WI38 (cell line): ENCODE measurements at regions not wholly inside any gene's neighbourhood (a gene's known extent, or its start where the extent isn't known, plus 50 kb on each side); places are given as distances from the start of the nearest gene placed in this dataset.

Source experiments
- H3K4me3 ChIP-seq: 2 replicates; pipeline ENCODE4 v1.5.1; 2011; ENCODE audit warnings: low read depth, mild to moderate bottlenecking, control low read depth, low read length
- TF ChIP-seq, protein P1 (sequence below): IDR thresholded peaks from 2 replicates; pipeline ENCODE4 v1.5.1; 2012; ENCODE audit warnings: low read depth, mild to moderate bottlenecking, control low read depth, low read length

DNA sequence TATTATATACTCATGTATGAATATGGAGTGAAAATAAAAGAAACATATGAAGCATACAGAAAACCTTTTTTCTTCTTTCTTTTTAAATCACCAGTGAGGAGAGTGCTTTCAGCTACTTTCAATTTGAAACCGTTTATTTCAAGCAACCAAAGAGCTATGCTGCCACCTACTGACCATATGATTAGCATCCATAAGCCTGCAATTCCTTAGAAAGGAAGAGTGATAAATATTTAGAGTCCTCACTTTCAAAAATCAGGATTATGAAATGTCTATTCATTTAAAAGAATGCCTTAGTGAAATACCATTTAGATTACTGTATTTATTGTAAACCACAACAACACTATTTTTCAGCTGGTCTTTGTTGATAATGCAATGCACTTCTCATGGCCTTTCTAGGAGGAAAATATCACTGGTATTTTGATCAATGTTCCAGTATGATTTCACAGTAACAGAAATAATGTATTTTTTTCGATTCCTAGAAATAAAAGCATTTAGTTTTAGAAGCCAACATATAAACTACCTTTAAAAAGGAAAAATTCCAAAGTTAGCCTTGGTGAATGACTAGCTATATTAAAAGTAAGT lies 667.6 kb downstream of the PCDH18 start:
- TF ChIP-seq, protein P1, sequence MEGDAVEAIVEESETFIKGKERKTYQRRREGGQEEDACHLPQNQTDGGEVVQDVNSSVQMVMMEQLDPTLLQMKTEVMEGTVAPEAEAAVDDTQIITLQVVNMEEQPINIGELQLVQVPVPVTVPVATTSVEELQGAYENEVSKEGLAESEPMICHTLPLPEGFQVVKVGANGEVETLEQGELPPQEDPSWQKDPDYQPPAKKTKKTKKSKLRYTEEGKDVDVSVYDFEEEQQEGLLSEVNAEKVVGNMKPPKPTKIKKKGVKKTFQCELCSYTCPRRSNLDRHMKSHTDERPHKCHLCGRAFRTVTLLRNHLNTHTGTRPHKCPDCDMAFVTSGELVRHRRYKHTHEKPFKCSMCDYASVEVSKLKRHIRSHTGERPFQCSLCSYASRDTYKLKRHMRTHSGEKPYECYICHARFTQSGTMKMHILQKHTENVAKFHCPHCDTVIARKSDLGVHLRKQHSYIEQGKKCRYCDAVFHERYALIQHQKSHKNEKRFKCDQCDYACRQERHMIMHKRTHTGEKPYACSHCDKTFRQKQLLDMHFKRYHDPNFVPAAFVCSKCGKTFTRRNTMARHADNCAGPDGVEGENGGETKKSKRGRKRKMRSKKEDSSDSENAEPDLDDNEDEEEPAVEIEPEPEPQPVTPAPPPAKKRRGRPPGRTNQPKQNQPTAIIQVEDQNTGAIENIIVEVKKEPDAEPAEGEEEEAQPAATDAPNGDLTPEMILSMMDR: peak; percentile 45
- H3K4me3 ChIP-seq: no peak overlapping the region

GRCh38 chr4:136863756-136864155 lies 668.5 kb downstream of the PCDH18 start:
- TF ChIP-seq, protein P1: no peak
- H3K4me3 ChIP-seq: no peak overlapping the region

GRCh38 chr4:136862653-136863052 lies 669.6 kb downstream of the PCDH18 start:
- TF ChIP-seq, protein P1: no peak
- H3K4me3 ChIP-seq: no peak overlapping the region

GRCh38 chr4:136861091-136861490 lies 671.2 kb downstream of the PCDH18 start:
- TF ChIP-seq, protein P1: no peak
- no peak overlapping the region for H3K4me3 ChIP-seq

DNA sequence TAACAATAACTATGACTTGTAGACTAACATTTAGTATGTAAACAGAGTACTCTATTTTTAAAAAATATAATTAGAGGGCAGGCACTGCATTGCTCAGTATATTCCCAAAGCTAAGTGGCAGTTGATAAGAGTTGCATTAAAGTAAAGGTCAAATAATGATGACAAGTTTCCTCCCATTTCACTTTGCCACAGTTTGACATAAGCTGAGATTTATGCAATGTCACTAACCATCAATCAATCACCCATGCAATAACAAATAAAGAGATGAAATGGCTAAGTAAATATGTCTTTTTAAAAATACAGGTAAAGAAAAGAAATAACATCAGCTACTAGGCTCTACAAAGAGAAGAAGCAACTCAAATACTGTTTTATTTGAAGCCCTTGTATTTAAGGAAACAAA lies 673.4 kb downstream of the PCDH18 start:
- TF ChIP-seq, protein P1: no peak
- no peak overlapping the region for H3K4me3 ChIP-seq

- H3K4me3 ChIP-seq: no peak overlapping the region
- TF ChIP-seq, protein P1: no peak
These were observed 676.4 kb downstream of the PCDH18 start for GRCh38 chr4:136855886-136856285.

DNA sequence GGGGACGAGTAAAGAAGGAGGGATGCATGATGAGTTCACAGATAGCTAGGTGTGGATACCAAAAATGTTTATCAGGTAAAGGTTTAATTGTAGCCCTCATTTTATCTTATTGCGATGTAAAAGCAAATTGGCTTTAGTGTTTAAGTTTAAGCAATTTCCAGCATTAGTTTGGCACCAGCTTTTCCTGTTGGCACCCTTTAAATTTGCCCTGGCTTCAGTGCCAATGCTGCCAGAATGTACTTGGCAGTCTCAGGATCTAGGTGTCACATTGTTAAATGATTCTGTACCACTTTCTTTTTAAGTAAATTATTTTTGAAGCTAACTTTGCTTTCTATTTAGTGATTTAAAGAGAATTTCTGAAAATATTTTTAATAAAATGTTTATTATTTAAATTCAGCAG lies 681.8 kb downstream of the PCDH18 start:
- TF ChIP-seq, protein P1: no peak

More for the DNA sequence above, 681.8 kb downstream of the PCDH18 start:
- H3K4me3 ChIP-seq: no peak overlapping the region
